Small intestine (tissue), 7 donors: ENCODE measurements at regions not wholly inside any gene's neighbourhood (a gene's known extent, or its start where the extent isn't known, plus 50 kb on each side); places are given as distances from the start of the nearest gene placed in this dataset.

Source experiments
- DNase-seq, 2 donors: peaks; one replicate each; pipeline versions ENCODE4 v3.0.0 to v3.0.0-alpha.2; 2013
- FAIRE-seq: peaks from 2 replicates; lab custom pipeline; 2012; peaks lifted over from hg19 to GRCh38; lab: Jason Lieb, UNC
- H3K27ac ChIP-seq, 3 donors: one replicate each; pipeline ENCODE4 v1.5.1; 2013; ENCODE audit warnings: low read length in 2 of 3, mild to moderate bottlenecking in 2 of 3, control low read depth in 1 of 3, inconsistent platforms in 1 of 3, low read depth in 1 of 3, moderate library complexity in 1 of 3
- H3K27me3 ChIP-seq, 3 donors: one replicate each; pipeline ENCODE4 v1.6.1; 2013; ENCODE audit warnings: low read length in 3 of 3, inconsistent platforms in 1 of 3; ENCODE audit not compliant: control insufficient read depth in 3 of 3, insufficient read depth in 3 of 3
- H3K36me3 ChIP-seq, 3 donors: one replicate each; pipeline ENCODE4 v1.6.1; 2013; ENCODE audit warnings: low read length in 3 of 3, inconsistent platforms in 1 of 3, low read depth in 1 of 3, mild to moderate bottlenecking in 1 of 3, moderate library complexity in 1 of 3; ENCODE audit not compliant: control insufficient read depth in 3 of 3, insufficient read depth in 2 of 3
- H3K4me1 ChIP-seq, 3 donors: one replicate each; pipeline ENCODE4 v1.6.1; 2013; ENCODE audit warnings: low read length in 2 of 3, inconsistent platforms in 1 of 3, low read depth in 1 of 3, mild to moderate bottlenecking in 1 of 3, moderate library complexity in 1 of 3; ENCODE audit not compliant: control insufficient read depth in 3 of 3, insufficient read depth in 2 of 3
- H3K4me3 ChIP-seq, 3 donors: one replicate each; pipeline ENCODE4 v1.5.1; 2013; ENCODE audit warnings: low read length in 3 of 3, control low read depth in 1 of 3, inconsistent platforms in 1 of 3, low read depth in 1 of 3, mild to moderate bottlenecking in 1 of 3, moderate library complexity in 1 of 3
- H3K9me3 ChIP-seq, 2 donors: one replicate each; pipeline ENCODE4 v1.6.1; 2013; ENCODE audit warnings: low read depth in 1 of 2, low read length in 1 of 2; ENCODE audit not compliant: control insufficient read depth in 2 of 2, insufficient read depth in 1 of 2
- WGBS, 3 donors: extraction: QIAGEN DNeasy Blood & Tissue Kit; methylation state at CpG; one replicate each; pipeline ENCODE4 v1.1.7; 2013; 5-methylcytosine and 5-hydroxymethylcytosine counted together
- donor health status: healthy with polysubstance abuse.
- donor health status: control.
- donor health status: control.
- donor health status: Bipolar disorder and iron deficiency.
- donor health status: healthy.

DNA sequence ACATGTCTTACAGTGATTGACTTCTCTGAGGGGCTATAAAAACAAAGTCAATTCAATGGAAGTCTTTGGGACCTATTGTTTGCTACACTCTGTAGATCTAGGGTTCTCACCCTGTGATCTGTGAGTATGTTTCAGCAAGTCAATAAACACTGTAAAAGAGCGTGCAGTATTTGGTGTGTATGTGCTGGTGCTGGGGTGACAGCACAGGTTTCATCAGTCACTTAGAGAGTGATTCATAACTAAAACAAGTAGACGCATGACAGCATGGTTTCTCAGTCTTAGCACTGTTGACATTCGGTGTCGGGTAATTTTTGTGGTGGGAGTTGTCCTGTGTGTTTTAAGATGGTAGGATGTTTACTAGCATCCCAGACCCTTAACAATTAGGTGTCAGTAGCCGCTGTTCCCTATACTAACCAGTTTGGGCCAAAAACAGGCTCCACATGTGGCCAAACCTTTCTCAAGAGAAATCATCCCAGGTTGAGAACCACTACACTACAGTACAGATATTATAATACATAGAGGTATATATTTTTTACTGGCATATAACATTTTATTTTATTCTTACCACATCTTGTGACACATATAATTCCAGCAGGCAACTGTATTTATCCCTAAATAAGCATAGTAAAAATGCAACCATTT lies 411.8 kb downstream of the ARL4A start:
- no peaks in the 10 kb centered on the region for H3K4me1 ChIP-seq
- no peaks in the 10 kb centered on the region for H3K9me3 ChIP-seq
- no peak overlapping the region for H3K27ac ChIP-seq
- H3K36me3 ChIP-seq, result no peaks in the 10 kb centered on the region
- FAIRE-seq (no peak), DNase-seq (no peak)
- H3K4me3 ChIP-seq, result no peak overlapping the region
- 76 to 93% (median 88%) methylated on average over 5 of the region's 5 CpGs for WGBS, 3 donors
- no peaks in the 10 kb centered on the region for H3K27me3 ChIP-seq

DNA sequence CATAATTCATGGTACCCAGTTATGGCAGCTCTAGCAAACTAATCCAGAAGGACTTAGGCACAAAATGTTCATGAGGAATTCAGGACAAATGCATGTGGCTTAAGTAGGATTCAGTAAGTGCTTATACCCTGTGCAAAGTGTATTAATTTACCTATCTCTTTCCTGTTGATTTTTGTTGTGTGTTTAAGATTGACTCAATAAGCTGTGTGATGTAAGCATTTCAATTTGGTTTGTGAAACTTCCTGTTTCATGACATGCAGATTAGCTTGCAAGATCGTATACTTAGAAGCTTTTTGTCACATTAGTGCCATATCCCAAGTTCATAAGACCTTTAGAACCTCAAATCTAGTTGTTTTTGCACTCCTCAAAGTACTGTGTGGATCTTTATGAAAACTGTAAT lies 416.7 kb downstream of the ARL4A start:
- Histone ChIP-seq H3K27me3 (no peaks in the 10 kb centered on the region), H3K4me3 (no peak overlapping the region), H3K36me3 (no peaks in the 10 kb centered on the region), H3K9me3 (no peaks in the 10 kb centered on the region), H3K27ac (no peak overlapping the region), H3K4me1 (no peaks in the 10 kb centered on the region)
- 45 to 52% (median 46%) methylated on average over 1 of the region's 1 CpG for WGBS, 3 donors
- DNase-seq (no peak), FAIRE-seq (no peak)

DNA sequence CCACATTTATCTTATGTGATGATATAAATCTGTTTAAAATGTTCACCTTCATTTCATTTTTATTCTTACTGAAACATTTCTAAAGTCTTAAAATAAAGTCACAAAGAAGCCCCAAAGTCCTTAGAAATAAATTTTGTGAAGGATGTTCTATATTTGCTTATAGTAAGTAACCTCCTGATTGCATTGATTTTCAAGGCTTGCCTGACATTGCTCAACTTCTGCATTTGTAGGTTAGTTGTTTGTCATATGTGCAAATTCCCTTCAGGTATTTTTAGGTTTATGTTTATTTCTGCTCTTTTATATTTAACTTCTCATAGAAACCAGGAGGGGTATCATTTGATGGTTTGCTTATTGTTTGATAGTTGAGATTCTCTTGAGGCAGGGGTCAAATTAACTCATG lies 417.8 kb downstream of the ARL4A start:
- Histone ChIP-seq H3K27ac (no peak overlapping the region), H3K4me1 (no peaks in the 10 kb centered on the region), H3K36me3 (no peaks in the 10 kb centered on the region), H3K27me3 (no peaks in the 10 kb centered on the region), H3K4me3 (no peak overlapping the region), H3K9me3 (peaks cover 0 to 11% of the 10 kb centered on the region in 2 donors)
- FAIRE-seq, result no peak
- DNase-seq, result no peak

DNA sequence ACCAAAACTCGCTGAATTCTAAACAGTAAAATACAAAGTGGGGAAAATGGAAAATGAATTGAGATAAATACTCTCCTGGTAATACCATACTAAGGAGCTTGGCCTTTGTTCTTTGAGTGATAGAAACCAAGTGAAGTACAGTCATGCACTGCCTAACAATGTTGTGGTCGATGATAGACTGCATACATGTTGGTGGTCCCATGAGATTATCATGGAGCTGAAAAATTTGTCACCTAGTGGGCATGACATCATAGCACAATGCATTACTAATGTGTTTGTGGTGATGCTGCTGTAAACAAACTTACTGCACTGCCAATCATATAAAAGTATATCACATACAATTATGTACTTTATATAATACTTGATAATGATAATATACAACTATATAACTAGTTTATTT lies 419.1 kb downstream of the ARL4A start:
- DNase-seq (no peak), FAIRE-seq (no peak)
- Histone ChIP-seq H3K27ac (no peak overlapping the region), H3K9me3 (peaks cover 0 to 11% of the 10 kb centered on the region in 2 donors), H3K4me3 (no peak overlapping the region), H3K27me3 (no peaks in the 10 kb centered on the region), H3K36me3 (no peaks in the 10 kb centered on the region), H3K4me1 (no peaks in the 10 kb centered on the region)
- WGBS, 3 donors, result 78 to 93% (median 90%) methylated on average over 2 of the region's 2 CpGs

DNA sequence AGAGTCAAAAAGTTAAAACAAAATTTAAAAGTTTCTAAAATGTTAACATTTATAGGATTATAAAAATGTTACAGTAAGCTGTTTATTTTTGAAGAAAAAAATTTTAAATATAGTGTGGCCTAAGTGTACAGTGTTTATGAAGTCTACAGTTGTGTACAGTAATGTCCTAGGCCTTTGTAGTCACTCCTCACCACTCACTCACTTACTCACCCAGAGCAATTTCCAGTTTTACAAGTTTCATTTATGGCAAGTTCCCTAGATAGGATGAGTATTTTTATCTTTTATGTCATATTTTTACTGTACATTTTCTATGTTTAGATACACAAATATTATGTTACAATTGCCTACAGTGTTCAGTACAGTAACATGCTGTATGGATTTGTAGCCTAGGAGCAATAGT lies 419.9 kb downstream of the ARL4A start:
- Histone ChIP-seq H3K4me1 (no peaks in the 10 kb centered on the region), H3K36me3 (no peaks in the 10 kb centered on the region), H3K9me3 (peaks cover 0 to 11% of the 10 kb centered on the region in 2 donors), H3K27me3 (no peaks in the 10 kb centered on the region), H3K27ac (no peak overlapping the region), H3K4me3 (no peak overlapping the region)
- DNase-seq (no peak), FAIRE-seq (no peak)

DNA sequence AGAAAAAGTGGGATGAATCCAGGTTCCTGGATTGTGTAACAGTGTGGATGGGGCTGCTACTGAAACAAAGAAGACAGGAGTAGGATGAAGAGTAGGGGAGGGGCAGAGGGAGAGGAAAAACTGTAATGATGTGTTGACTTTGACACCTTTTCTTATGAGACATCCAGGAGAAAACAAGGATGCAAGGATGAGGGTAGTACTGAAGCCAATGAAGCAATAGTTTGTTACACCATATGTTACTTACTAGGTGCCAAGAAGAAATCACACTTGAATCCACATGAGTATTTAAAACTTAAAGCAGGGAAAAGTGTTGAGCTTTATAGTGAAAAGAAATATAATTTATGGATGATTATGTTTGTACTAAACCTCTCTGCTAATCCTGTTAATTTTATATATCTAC lies 420.6 kb downstream of the ARL4A start:
- DNase-seq, result no peak
- no peaks in the 10 kb centered on the region for H3K4me1 ChIP-seq
- no peaks in the 10 kb centered on the region for H3K36me3 ChIP-seq
- FAIRE-seq, result no peak
- no peaks in the 10 kb centered on the region for H3K27me3 ChIP-seq
- no peak overlapping the region for H3K4me3 ChIP-seq
- no peak overlapping the region for H3K27ac ChIP-seq
- H3K9me3 ChIP-seq, result peaks cover 0 to 11% of the 10 kb centered on the region in 2 donors

DNA sequence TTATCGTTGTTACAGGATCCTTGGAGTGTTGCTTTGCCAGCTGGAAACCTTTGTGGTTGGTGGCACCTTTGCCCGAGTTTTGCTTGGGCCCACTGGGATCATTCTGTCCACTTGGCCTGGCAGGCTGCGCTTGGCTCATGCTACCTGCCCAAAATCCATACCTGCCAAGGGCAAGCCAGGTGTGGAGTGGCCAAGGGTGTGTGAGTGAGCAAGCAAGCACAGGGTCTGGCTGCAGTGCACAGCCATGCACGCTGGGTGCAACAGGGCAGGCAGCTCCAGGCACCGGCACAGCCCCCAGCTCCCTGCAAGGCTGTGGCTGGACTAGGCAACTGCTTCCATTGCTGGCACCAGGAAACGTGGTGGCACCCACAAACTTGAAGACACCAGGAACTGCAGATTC lies 421.8 kb downstream of the ARL4A start:
- FAIRE-seq, result no peak
- Histone ChIP-seq H3K27me3 (no peaks in the 10 kb centered on the region), H3K36me3 (no peaks in the 10 kb centered on the region), H3K4me3 (no peak overlapping the region), H3K27ac (no peak overlapping the region), H3K4me1 (no peaks in the 10 kb centered on the region), H3K9me3 (peaks cover 0 to 11% of the 10 kb centered on the region in 2 donors)
- DNase-seq, result no peak
- WGBS, 3 donors, result 82 to 88% (median 86%) methylated on average over 6 of the region's 6 CpGs

DNA sequence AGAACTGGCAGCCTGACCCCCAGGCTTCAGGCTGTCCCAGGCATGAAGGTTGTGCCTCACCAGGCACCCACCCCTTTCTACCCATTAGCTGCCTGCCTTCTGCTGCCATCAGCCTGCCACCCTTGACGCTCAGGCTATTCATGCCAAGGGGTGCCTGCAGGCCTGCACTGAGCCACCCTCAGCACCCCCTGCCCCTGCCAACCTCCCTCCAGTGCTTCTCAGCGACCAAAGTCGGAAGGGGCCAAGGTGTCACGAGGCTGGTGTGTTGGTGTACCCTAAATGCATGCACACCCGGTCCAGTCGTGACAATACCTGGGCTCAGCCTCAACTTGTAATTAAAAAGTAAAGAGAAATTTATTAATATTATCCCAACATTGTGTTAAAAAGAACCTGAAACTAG lies 422.7 kb downstream of the ARL4A start:
- no peaks in the 10 kb centered on the region for H3K36me3 ChIP-seq
- FAIRE-seq (no peak), DNase-seq (no peak)
- no peaks in the 10 kb centered on the region for H3K27me3 ChIP-seq
- no peaks in the 10 kb centered on the region for H3K4me1 ChIP-seq
- H3K4me3 ChIP-seq, result no peak overlapping the region
- H3K9me3 ChIP-seq, result peaks cover 0 to 11% of the 10 kb centered on the region in 2 donors
- 96 to 98% (median 98%) methylated on average over 6 of the region's 6 CpGs for WGBS, 3 donors
- no peak overlapping the region for H3K27ac ChIP-seq

DNA sequence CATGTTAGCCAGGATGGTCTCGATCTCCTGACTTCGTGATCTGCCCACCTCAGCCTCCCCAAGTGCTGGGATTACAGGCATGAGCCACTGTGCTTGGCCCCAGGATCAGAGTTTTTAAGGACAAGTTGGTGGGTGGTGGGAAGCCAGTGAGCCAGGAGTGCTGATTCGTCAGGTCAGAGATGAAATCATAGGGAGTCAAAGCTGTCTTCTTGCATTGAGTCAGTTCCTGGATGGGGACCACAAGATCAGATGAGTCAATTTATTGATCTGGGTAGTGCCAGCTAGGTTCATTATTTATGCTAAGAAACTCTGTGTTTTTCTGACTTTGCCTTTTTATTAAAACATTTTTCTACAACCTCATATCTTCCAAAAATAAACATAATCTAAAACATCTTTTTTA lies 423.8 kb downstream of the ARL4A start:
- Histone ChIP-seq H3K4me1 (no peaks in the 10 kb centered on the region), H3K36me3 (no peaks in the 10 kb centered on the region), H3K9me3 (peaks cover 0 to 11% of the 10 kb centered on the region in 2 donors), H3K27ac (no peak overlapping the region), H3K4me3 (no peak overlapping the region), H3K27me3 (no peaks in the 10 kb centered on the region)
- 57 to 81% (median 62%) methylated on average over 3 of the region's 3 CpGs for WGBS, 3 donors
- no peak for DNase-seq
- FAIRE-seq, result no peak
